Endothelial cell of umbilical vein (primary cell): ENCODE measurements at regions not wholly inside any gene's neighbourhood (a gene's known extent, or its start where the extent isn't known, plus 50 kb on each side); places are given as distances from the start of the nearest gene placed in this dataset.

ENCODE experiments used
- BruUV-seq: library from RNA; stranded (reverse); fragments of 400-500 nt; replicated peaks from 2 replicates; lab custom pipeline; 2021; lab: Mats Ljungman, UMichigan
- CTCF ChIA-PET: fragments of 300-600, 350-600 bp; sonication (Branson Sonifier 250); formaldehyde crosslinking; loops from one replicate; lab custom pipeline; 2021; ENCODE audit warnings: antibody characterized with exemption, inconsistent platforms; lab: Charles Lee
- POLR2A ChIA-PET: fragments of 300-600, 350-600 bp; sonication (Branson Sonifier 250); formaldehyde crosslinking; loops from one replicate; lab custom pipeline; 2021; ENCODE audit warnings: antibody characterized with exemption, inconsistent platforms; lab: Charles Lee
- DNase-seq: peaks from one replicate; pipeline ENCODE4 v3.0.0-alpha.2; 2011; ENCODE audit warnings: low read depth, low spot score
- FAIRE-seq: peaks from 2 replicates; lab custom pipeline; 2011; peaks lifted over from hg19 to GRCh38; lab: Jason Lieb, UNC
- H2AFZ ChIP-seq: 2 replicates; pipeline ENCODE4 v1.6.0; 2012; ENCODE audit warnings: low read depth, low read length, control low read depth, inconsistent platforms
- H3K27ac ChIP-seq: 2 replicates; pipeline ENCODE4 v1.5.1; 2011; ENCODE audit warnings: low read depth, mild to moderate bottlenecking, control low read depth, low read length, moderate library complexity; ENCODE audit not compliant: insufficient read depth
- H3K27me3 ChIP-seq, 2 experiments: 2 replicates each; pipeline versions ENCODE4 v1.6.0 to v1.6.1; 2011; ENCODE audit warnings: low read length in 2 of 2, mixed read lengths in 1 of 2; ENCODE audit not compliant: control insufficient read depth in 2 of 2, insufficient read depth in 2 of 2
- H3K36me3 ChIP-seq, 2 experiments: 2 replicates in 1 of 2; 3 replicates in 1 of 2; pipeline ENCODE4 v1.5.1; 2011; ENCODE audit warnings: low read length in 2 of 2, mild to moderate bottlenecking in 1 of 2, moderate library complexity in 1 of 2; ENCODE audit not compliant: control insufficient read depth in 2 of 2, insufficient read depth in 2 of 2; ENCODE audit errors: extremely low read depth in 1 of 2
- H3K4me1 ChIP-seq: 3 replicates; pipeline ENCODE4 v1.5.1; 2011; ENCODE audit warnings: mild to moderate bottlenecking, low read length; ENCODE audit not compliant: control insufficient read depth, insufficient read depth; ENCODE audit errors: extremely low read depth
- H3K4me2 ChIP-seq: 2 replicates; pipeline ENCODE4 v1.6.1; 2011; ENCODE audit warnings: low read length, control low read depth, mixed read lengths; ENCODE audit not compliant: insufficient read depth
- H3K4me3 ChIP-seq, 3 experiments: fragments of 200-600 bp in 1 of 3; sonication (generic), shearing (Covaris generic) in 1 of 3; replicated peaks in 1 of 3; 2 replicates each; pipeline ENCODE4 v1.5.1; 2011 to 2016; ENCODE audit warnings: control low read depth in 3 of 3, low read length in 3 of 3, mild to moderate bottlenecking in 2 of 3, inconsistent platforms in 1 of 3, low read depth in 1 of 3, moderate library complexity in 1 of 3; ENCODE audit not compliant: insufficient read depth in 1 of 3
- H3K79me2 ChIP-seq: 2 replicates; pipeline ENCODE4 v1.6.0; 2012; ENCODE audit warnings: low read length, inconsistent platforms; ENCODE audit not compliant: control insufficient read depth, insufficient read depth
- H3K9ac ChIP-seq: replicated peaks from 2 replicates; pipeline ENCODE3; 2011; ENCODE audit warnings: low read length, control low read depth; ENCODE audit not compliant: insufficient read depth; ENCODE audit errors: extremely low read depth
- H3K9me1 ChIP-seq: replicated peaks from 3 replicates; pipeline ENCODE4 v1.6.0; 2011; ENCODE audit warnings: mild to moderate bottlenecking, low read length; ENCODE audit not compliant: control insufficient read depth, insufficient read depth; ENCODE audit errors: extremely low read depth
- H3K9me3 ChIP-seq: replicated peaks from 2 replicates; pipeline ENCODE4 v1.5.1; 2012; ENCODE audit warnings: low read length, inconsistent platforms; ENCODE audit not compliant: control insufficient read depth, insufficient read depth
- H4K20me1 ChIP-seq: replicated peaks from 2 replicates; pipeline ENCODE3; 2011; ENCODE audit warnings: mild to moderate bottlenecking, low read length; ENCODE audit not compliant: control insufficient read depth, insufficient read depth; ENCODE audit errors: extremely low read depth
- CTCF ChIP-seq, 2 donors: IDR thresholded peaks; 1 replicate in 1 of 2; 2 replicates in 1 of 2; pipeline ENCODE4 v1.5.1; 2011; ENCODE audit warnings: low read length in 2 of 2, mild to moderate bottlenecking in 2 of 2, moderate library complexity in 2 of 2, control low read depth in 1 of 2, inconsistent platforms in 1 of 2, low read depth in 1 of 2; ENCODE audit not compliant: insufficient read depth in 1 of 2; ENCODE audit errors: extremely low read depth in 1 of 2
- EZH2 ChIP-seq: IDR thresholded peaks from 2 replicates; pipeline ENCODE4 v1.6.1; 2012; ENCODE audit warnings: borderline replicate concordance, low read depth, mild to moderate bottlenecking, moderate library complexity, low read length, inconsistent platforms; ENCODE audit not compliant: severe bottlenecking
- FOS ChIP-seq: IDR thresholded peaks from 2 replicates; pipeline ENCODE4 v1.6.1; 2011; ENCODE audit warnings: mild to moderate bottlenecking, low read length, moderate library complexity, borderline replicate concordance; ENCODE audit not compliant: insufficient read depth
- GATA2 ChIP-seq: IDR thresholded peaks from 2 replicates; pipeline ENCODE4 v1.7.0; 2011; ENCODE audit warnings: low read depth, mild to moderate bottlenecking, moderate library complexity, mixed read lengths, low read length; ENCODE audit not compliant: insufficient read length, insufficient read depth
- JUN ChIP-seq: IDR thresholded peaks from 2 replicates; pipeline ENCODE4 v1.6.1; 2011; ENCODE audit warnings: borderline replicate concordance, low read depth; ENCODE audit not compliant: insufficient read length, insufficient read depth
- MAX ChIP-seq: IDR thresholded peaks from 2 replicates; pipeline ENCODE4 v1.6.1; 2011; ENCODE audit not compliant: insufficient read depth, insufficient read length
- MYC ChIP-seq: IDR thresholded peaks from one replicate; pipeline ENCODE4 v1.6.1; 2011; ENCODE audit warnings: mild to moderate bottlenecking, low read depth, low read length
- POLR2A ChIP-seq: IDR thresholded peaks from 2 replicates; pipeline ENCODE4 v1.6.1; 2012; ENCODE audit warnings: low read depth, mild to moderate bottlenecking, control low read depth, low read length
- POLR2AphosphoS5 ChIP-seq: IDR thresholded peaks from 2 replicates; pipeline ENCODE4 v1.6.1; 2012; ENCODE audit warnings: low read depth, mild to moderate bottlenecking, control low read depth, low read length, moderate library complexity; ENCODE audit not compliant: insufficient read depth
- dilution Hi-C: fragments of 300-500 bp; cut with MboI; formaldehyde crosslinking; loops from one replicate; pipeline ENCODE4 v1.15.0; 2019; ENCODE audit warnings: low sequenced_read_pairs; ENCODE audit not compliant: extremely low pct_ligation_motif_present
- intact Hi-C: fragments of 100-400 bp; cut with micrococcal nuclease; formaldehyde crosslinking; loops from one replicate; pipeline ENCODE4 v1.10.0; 2022

DNA sequence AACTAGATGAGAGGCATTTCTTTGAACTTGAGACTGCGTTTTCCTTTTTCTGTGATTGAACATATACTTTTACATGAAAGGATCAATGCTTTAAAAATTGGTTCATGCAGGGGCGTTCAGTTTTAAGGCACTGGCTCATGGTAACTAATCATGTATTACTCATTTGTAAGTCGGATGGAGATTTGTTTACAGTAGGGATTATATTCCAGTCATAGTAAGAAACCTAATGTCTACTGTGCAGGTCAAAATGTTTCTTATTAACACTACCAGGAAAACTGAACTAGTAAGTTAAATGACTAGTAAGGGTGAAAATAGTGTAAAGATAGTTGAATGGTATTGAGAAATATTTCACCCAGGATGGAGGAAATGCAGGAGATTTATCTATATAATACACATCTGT is 258.8 kb upstream of the GBE1 start:
- dilution Hi-C loops: no loop called here
- BruUV-seq: no TSS peak
- Histone ChIP-seq H3K4me3 (no peak overlapping the region), H3K79me2 (no peaks in the 10 kb centered on the region), H3K27me3 (no peaks in the 10 kb centered on the region), H3K27ac (no peak overlapping the region), H3K9ac (no peak overlapping the region), H3K4me1 (no peaks in the 10 kb centered on the region), H3K36me3 (no peaks in the 10 kb centered on the region), H3K9me1 (no peaks in the 10 kb centered on the region), H4K20me1 (no peaks in the 10 kb centered on the region), H3K4me2 (no peak overlapping the region), H3K9me3 (no peaks in the 10 kb centered on the region), H2AFZ (no peak overlapping the region)
- intact Hi-C loops: no loop called here
- no peak for FAIRE-seq
- ChIA-PET POLR2A (no interaction called here), CTCF (no interaction called here)
- no peak for DNase-seq
- TF ChIP-seq JUN (no peak), CTCF (IDR thresholded peaks at IDR 0.05; ENCODE audit: extremely low read depth in 1 of 2, insufficient read depth in 1 of 2, low read depth in 1 of 2, low read length in 2 of 2) (no peak), POLR2A (no peak), MYC (no peak), FOS (no peak), GATA2 (no peak), MAX (no peak), POLR2AphosphoS5 (no peak), EZH2 (no peak)
